ENCODE measurements at regions not wholly inside any gene's neighbourhood (a gene's known extent, or its start where the extent isn't known, plus 50 kb on each side); places are given as distances from the start of the nearest gene placed in this dataset.

- no peak for DNase-seq (ENCODE audit: low spot score)
These were observed 293.8 kb upstream of the FBXL7 start for GRCh38 chr5:15206133-15206532.

DNA sequence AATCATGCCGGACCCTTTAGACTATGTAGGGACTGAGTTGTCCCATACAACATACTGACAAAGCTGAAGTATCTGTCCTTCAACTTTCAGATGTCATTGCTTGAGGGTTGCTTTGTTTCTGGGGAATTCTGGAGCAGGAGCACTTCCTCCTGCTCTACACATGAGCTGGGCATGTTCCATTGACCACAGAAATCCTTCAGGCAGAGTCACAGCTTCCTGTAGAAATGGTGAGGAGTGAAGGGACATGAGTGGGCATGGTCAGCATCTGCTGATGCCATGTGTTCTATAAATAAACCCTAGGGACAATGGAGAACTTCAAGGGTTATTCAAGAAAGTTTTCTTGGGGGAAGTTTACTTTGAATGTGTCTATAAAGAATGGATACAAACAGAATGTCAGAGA, 296.6 kb upstream of the FBXL7 start:
- no peak for DNase-seq (ENCODE audit: low spot score)

DNA sequence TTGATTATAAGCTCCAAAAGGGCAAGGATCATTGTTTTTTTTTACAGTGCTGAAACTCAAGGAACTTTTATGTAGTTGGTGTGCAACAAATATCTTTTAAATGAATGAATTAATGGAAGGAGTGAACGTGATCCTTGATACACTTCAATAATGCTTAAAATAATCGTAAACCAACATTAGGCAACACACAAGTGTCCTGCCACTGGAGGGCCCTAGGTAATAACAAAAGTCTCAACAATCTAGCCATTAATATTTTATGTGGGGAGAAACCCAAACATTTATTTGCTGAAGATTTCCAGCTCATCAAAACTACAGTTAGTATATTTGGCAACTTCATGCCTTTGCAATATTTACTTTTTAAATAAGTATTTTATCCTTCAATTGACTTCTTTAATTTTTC, 309.0 kb upstream of the FBXL7 start:
- no peak for DNase-seq (ENCODE audit: low spot score)

GRCh38 chr5:15183520-15183919, 311.9 kb upstream of the ANKH start:
- DNase-seq (ENCODE audit: low spot score) = no peak

- no peak for DNase-seq (ENCODE audit: low spot score)
These were observed 298.6 kb upstream of the ANKH start for GRCh38 chr5:15170173-15170572.

GRCh38 chr5:15168358-15168757, 296.8 kb upstream of the ANKH start:
- no peak for DNase-seq (ENCODE audit: low spot score)

DNA sequence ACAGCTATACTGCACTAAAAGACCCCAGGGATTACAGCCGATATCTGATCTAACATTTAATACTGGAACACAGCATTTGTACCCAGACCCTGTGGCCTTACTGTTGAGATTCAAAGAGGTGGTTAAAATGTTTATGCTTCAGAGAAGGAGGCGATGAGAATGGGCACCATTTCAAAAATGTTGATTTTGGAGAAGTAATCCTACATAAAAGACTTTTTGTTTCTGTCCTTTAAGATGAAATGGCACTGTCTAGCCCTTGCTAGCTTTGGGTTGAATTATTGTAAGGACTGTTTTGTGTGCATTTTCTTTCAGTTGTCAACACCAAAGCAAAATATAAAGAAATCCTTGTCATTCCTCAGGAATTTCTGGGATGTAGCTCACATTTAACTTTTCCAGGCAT, 288.5 kb upstream of the ANKH start:
- no peak for DNase-seq (ENCODE audit: low spot score)

- no peak for DNase-seq (ENCODE audit: low spot score)
These were observed 288.0 kb upstream of the ANKH start for GRCh38 chr5:15159606-15160005.

GRCh38 chr5:15142458-15142857, 270.9 kb upstream of the ANKH start:
- no peak for DNase-seq (ENCODE audit: low spot score)

DNA sequence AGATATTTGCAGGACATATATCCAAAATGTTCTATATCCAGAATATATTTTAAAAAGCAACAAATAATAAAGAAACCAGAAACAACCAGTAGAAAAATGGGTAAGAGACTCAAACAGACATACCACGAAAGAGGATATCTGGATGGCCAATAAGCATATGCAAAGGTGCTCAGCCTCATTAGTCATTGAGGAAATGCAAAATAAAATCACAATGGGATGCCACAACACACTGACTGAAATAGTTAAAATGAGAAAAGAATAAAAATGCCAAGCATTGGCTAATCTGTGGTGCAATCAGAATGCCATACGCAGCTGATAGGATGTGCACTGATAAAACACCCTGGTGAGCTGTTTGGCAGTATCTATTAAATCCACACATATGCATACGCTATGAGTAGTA, 265.8 kb upstream of the ANKH start:
- DNase-seq (ENCODE audit: low spot score) = no peak

GRCh38 chr5:15135661-15136060, 264.1 kb upstream of the ANKH start:
- no peak for DNase-seq (ENCODE audit: low spot score)

DNA sequence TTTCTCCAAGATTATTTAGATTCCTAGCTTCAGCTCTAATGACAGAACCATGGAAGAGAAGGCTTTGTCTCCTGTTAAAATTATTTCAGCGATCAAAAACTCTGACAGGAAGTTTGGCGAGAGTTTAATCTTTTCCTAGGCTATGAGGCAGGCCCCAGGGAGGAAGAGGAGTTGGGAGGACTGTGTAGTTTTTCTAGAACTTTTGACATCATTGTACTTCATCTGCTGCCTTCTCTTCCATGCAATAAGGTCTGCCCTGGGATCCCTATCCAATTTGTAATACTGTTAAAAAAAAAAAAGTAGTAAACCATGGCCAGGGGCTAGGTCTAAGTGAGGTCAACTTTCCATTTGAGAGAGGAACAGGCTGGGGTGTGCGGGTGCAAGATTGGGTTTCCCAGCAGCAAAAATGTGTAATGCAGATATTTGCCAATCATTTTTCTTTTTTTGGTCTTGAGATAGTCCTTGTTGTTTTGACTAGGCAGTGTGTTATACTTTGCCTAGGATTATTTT, 261.9 kb upstream of the ANKH start:
- DNase-seq (ENCODE audit: low spot score) = no peak

- DNase-seq (ENCODE audit: low spot score) = no peak
These were observed 261.3 kb upstream of the ANKH start for GRCh38 chr5:15132816-15133405.

DNA sequence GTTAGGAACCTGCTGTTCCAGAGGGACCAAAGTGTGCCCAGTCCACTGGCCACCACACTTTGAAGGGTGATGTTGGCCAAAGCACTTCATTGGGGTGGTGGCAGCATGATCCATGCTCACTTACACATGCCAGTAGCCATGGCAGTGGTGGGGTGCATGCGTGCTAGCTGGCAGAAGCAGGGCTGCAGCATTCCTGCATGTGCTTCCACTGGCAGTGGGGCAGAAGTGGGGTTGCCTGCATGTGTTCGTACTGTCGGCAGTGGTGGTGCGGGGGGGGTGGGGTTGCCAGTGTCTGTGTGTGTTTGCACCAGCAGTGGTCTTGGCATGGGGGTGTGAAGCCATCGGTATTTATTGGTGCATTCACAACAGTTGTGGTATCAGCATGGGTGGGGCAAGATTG, 260.3 kb upstream of the ANKH start:
- DNase-seq (ENCODE audit: low spot score) = no peak

GRCh38 chr5:15124871-15125568, 253.4 kb upstream of the ANKH start:
- no peak for DNase-seq (ENCODE audit: low spot score)

GRCh38 chr5:15124461-15124860, 252.9 kb upstream of the ANKH start:
- DNase-seq (ENCODE audit: low spot score) = no peak

DNA sequence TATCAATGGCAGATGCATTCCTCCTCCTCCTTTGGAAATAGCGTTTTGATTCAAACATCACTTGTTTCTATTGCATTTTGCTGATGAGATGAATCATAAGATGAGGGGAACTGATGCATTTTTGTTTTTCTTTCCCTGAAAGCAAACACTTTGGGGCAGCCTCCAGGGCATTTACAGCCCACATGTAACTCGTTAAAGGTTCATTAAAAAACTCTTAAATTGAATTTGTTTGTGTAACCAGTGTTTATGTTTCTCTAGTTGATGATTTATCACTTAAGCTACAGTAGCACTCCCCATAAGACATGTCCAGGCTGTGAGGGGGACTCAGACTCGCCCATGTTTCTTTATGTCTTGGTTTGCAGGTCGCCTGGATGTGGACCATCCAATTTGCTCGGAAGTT, 246.1 kb upstream of the ANKH start:
- no peak for DNase-seq (ENCODE audit: low spot score)

GRCh38 chr5:15116996-15117395, 245.4 kb upstream of the ANKH start:
- no peak for DNase-seq (ENCODE audit: low spot score)

DNA sequence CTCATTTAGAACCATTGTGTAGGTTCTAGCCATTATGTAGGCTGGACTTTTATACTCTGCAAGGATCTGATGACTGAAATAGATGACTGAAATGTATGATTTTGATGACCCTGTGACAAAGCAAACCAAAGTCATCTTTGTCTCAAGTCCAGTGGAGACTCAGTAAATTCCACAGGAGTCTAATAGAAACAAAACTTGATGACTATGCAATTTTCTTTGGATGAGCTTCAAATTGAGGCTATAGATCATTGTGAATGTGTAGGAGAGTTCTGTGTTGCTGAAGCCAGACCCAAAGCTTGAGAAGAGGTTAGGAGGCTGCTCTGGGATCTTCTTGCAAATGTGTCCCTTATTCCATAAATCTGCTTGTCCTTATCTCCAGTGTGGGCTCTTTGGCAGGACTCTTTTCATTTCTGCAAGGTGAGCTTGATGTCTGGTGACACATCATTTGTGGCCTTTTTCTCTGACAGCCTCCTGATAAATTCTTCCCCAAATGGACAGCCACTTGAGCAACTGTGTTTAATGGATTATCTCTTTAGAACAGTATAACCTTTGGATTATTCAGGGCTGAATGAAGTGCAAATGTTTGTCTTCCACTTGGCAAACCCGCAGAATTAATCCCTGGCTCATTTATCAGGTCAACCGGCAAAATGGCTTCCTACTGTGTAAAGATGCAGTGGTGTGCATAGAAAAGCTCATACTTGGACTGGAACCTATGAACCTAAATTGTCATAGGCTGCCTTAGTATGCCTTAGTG, 235.1 kb upstream of the ANKH start:
- no peak for DNase-seq (ENCODE audit: low spot score)

DNA sequence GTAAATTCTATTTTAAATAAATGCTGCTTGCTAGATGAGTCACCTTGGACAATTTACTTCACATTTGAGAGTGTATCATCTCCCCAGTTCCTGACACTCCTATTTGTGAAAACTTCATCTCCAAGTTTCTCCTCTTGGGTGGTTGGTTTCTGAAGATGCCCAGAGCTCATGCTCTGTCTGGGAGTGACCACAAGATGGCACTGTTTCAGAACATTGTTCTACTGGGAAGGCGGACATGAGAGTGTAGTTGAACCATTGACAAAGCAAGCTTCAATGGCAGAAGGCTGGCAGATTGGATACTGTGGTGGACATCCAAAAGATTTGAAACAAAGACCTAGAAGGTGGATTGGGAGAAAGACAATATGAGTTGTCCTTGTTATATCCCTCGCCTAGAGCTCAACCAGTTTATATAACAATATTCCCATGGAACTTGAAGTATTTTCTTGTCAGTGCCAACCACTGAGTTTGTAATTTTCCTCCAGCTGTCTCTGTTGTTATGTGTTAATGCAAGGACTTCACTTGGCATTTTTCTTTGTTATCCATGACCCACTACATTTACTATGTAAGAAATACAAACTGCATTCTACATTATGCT, 234.3 kb upstream of the ANKH start:
- DNase-seq (ENCODE audit: low spot score) = no peak

DNA sequence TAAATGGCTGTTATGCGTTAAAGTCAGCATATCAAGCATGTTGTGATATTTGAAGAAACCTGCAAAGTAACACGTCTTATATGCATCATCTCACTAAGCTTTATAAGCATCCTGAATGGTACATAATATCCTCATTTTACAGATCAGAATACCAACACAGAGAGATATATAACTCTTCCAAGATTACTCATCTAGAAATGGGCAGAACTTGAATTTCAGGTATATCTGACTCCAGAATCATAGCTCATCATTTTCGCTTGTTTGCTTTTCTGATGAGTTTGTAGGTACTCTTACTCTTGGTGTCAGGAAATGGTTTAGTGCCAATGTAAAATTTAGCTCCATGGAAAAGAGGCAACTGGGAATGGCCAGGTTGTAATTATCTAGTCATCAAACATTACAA, 232.3 kb upstream of the ANKH start:
- DNase-seq (ENCODE audit: low spot score) = no peak

DNA sequence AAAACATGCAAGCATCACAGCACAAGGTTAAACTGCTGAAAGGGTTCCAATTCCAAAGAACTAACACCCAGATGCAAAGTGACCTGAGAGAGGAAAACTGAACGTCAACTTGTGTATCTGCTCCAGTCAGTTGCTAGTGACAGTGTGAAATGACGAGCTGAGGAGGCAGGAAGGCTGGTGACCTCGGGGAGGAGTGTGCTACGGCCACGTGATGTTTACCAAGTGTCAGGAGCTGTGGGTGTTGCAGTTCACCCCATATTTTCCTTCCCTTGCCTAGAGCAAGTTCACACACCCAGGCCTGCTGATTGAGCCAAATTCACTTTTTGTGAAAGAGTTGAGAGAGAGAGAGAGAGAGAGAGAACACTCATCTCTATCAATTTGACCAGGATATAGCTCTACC, 231.6 kb upstream of the ANKH start:
- no peak for DNase-seq (ENCODE audit: low spot score)

- DNase-seq (ENCODE audit: low spot score) = no peak
These were observed 226.0 kb upstream of the ANKH start for GRCh38 chr5:15097552-15097951.
